ENCODE measurements at regions not wholly inside any gene's neighbourhood (a gene's known extent, or its start where the extent isn't known, plus 50 kb on each side); places are given as distances from the start of the nearest gene placed in this dataset.

- peak; percentile 32 to 59 for DNase-seq
- intact Hi-C loops (cut with DNase I, micrococcal nuclease): loop anchor here in 1 of 2 donors (10.0 kb wide), 1 partner anchor 118 kb away; no protein-coding TSS in a partner anchor
- no peak for ATAC-seq
These were observed 75.4 kb upstream of the MAP4K3 start for GRCh38 chr2:39512434-39512935.

- DNase-seq (no peak), ATAC-seq (no peak)
- intact Hi-C loops (cut with DNase I, micrococcal nuclease): loop anchor here in 1 of 2 donors (10.0 kb wide), 1 partner anchor 118 kb away; no protein-coding TSS in a partner anchor
These were observed 75.9 kb upstream of the MAP4K3 start for GRCh38 chr2:39512941-39513340.

- ATAC-seq: peak; percentile 68
- intact Hi-C loops (cut with DNase I, micrococcal nuclease): loop anchor here in 1 of 2 donors (10.0 kb wide), 1 partner anchor 119 kb away; no protein-coding TSS in a partner anchor
- peak; percentile 47 to 49 for DNase-seq
These were observed 76.6 kb upstream of the MAP4K3 start for GRCh38 chr2:39513641-39514094.

- ATAC-seq (no peak), DNase-seq (no peak)
These were observed 77.7 kb upstream of the MAP4K3 start for GRCh38 chr2:39514825-39515224.

GRCh38 chr2:39515273-39515896 is 78.3 kb upstream of the MAP4K3 start:
- no peak for DNase-seq
- peak; percentile 27 for ATAC-seq
- intact Hi-C loops (cut with DNase I, micrococcal nuclease): loop anchor here in 1 of 2 donors (10.0 kb wide), 1 partner anchor 121 kb away; no protein-coding TSS in a partner anchor

More at GRCh38 chr2:39514825-39515224, 77.7 kb upstream of the MAP4K3 start:
- intact Hi-C loops (cut with DNase I, micrococcal nuclease): loop anchor here in 1 of 2 donors (10.0 kb wide), 1 partner anchor 120 kb away; no protein-coding TSS in a partner anchor

- ATAC-seq: no peak
- no peak for DNase-seq
- intact Hi-C loops (cut with DNase I, micrococcal nuclease): loop anchor here in 1 of 2 donors (10.0 kb wide), 1 partner anchor 121 kb away; no protein-coding TSS in a partner anchor
These were observed 78.8 kb upstream of the MAP4K3 start for GRCh38 chr2:39515897-39516346.

- DNase-seq: peak in 1 of 2 donors; percentile 65
- ATAC-seq: no peak
- intact Hi-C loops (cut with DNase I, micrococcal nuclease): loop anchor here in 1 of 2 donors (10.0 kb wide), 1 partner anchor 122 kb away; no protein-coding TSS in a partner anchor
These were observed 79.4 kb upstream of the MAP4K3 start for GRCh38 chr2:39516347-39517101.

GRCh38 chr2:39517102-39517436 is 80.0 kb upstream of the MAP4K3 start:
- ATAC-seq (no peak), DNase-seq (no peak)
- intact Hi-C loops (cut with DNase I, micrococcal nuclease): loop anchor here in 1 of 2 donors (10.0 kb wide), 1 partner anchor 122 kb away; no protein-coding TSS in a partner anchor

- no peak for ATAC-seq
- intact Hi-C loops (cut with DNase I, micrococcal nuclease): loop anchor here in 1 of 2 donors (10.0 kb wide), 1 partner anchor 123 kb away; no protein-coding TSS in a partner anchor
- DNase-seq: no peak
These were observed 80.5 kb upstream of the MAP4K3 start for GRCh38 chr2:39517622-39518021.

GRCh38 chr2:39519886-39520285 is 82.8 kb upstream of the MAP4K3 start:
- no peak for DNase-seq
- no peak for ATAC-seq
- intact Hi-C loops (cut with DNase I, micrococcal nuclease): loop anchor here in 1 of 2 donors (10.0 kb wide), 1 partner anchor 125 kb away; no protein-coding TSS in a partner anchor

- peak; percentile 82 for ATAC-seq
- intact Hi-C loops (cut with DNase I, micrococcal nuclease): no loop called here
- no peak for DNase-seq
These were observed 84.9 kb upstream of the MAP4K3 start for GRCh38 chr2:39521876-39522517.

- DNase-seq: no peak
- ATAC-seq: peak; percentile 54
- intact Hi-C loops (cut with DNase I, micrococcal nuclease): no loop called here
These were observed 85.4 kb upstream of the MAP4K3 start for GRCh38 chr2:39522518-39522877.

GRCh38 chr2:39523308-39524044 is 86.4 kb upstream of the MAP4K3 start:
- no peak for ATAC-seq
- intact Hi-C loops (cut with DNase I, micrococcal nuclease): no loop called here
- no peak for DNase-seq

GRCh38 chr2:39524061-39524460 is 87.0 kb upstream of the MAP4K3 start:
- no peak for DNase-seq
- ATAC-seq: no peak
- intact Hi-C loops (cut with DNase I, micrococcal nuclease): no loop called here

- no peak for ATAC-seq
- intact Hi-C loops (cut with DNase I, micrococcal nuclease): no loop called here
These were observed 87.9 kb upstream of the MAP4K3 start for GRCh38 chr2:39524756-39525635.

GRCh38 chr2:39525636-39526412 is 88.7 kb upstream of the MAP4K3 start:
- ATAC-seq: no peak
- DNase-seq: no peak
- intact Hi-C loops (cut with DNase I, micrococcal nuclease): no loop called here

More at GRCh38 chr2:39524756-39525635, 87.9 kb upstream of the MAP4K3 start:
- DNase-seq: no peak

GRCh38 chr2:39528701-39529100 is 91.6 kb upstream of the MAP4K3 start:
- intact Hi-C loops (cut with DNase I, micrococcal nuclease): no loop called here
- ATAC-seq (no peak), DNase-seq (no peak)
